CD4-positive, alpha-beta T cell treated with Interleukin-15 for 1 hour (primary cell): ENCODE measurements at regions not wholly inside any gene's neighbourhood (a gene's known extent, or its start where the extent isn't known, plus 50 kb on each side); places are given as distances from the start of the nearest gene placed in this dataset.

Experiments used
- DNase-seq: peaks from one replicate; pipeline ENCODE4 v3.0.0-alpha.2; 2020

DNA sequence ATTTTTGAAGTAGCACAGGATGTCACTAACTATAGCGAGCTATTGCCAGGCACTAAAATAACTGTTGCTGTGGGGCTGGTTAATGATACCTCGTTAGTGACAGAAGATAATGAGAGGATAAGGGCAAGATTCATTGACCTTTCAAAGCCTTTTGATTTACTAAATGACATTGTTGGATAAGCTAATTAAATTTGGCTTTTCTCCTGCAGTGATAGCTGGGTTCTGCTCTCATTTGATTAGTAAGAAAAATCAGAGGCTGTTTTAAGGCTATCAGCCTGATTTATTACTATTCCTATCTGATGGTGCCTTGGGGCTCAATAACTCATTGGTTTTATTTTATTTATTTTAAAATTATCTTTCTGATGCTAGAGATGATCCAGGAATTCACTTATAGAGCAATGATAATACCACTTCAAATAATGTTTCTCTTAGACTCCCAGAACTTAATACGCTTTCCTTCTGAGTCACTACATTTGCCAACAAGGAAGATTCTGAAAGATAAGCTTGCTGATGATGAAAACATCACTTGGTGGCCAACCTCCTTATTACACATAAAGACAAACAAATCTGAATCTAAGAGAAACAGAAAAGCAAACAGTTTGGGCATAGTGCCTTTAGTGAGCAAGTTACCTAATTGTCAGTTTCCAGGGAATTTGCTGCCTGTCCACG, 501.3 kb upstream of the ARGLU1 start:
- no peak for DNase-seq

GRCh38 chr13:107067381-107067780, 499.4 kb upstream of the ARGLU1 start:
- DNase-seq, result no peak

DNA sequence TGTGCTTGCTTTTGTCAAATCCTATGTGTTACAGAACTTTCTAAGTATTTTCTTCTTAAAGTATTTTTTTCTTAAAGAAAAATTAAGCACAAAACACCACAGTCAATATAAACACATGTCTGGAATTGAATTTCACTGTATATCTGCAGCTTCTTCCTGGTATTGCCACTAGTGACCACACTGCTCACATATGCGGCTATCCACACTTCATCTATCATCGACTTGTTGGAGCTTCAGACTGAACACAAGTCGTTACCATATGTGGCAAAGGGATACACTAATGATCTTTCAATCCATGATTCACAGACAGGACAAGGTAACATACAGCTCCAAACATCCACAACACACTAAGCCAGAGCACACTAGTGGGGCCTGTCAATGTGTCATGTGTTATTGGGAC, 498.4 kb upstream of the ARGLU1 start:
- no peak for DNase-seq

GRCh38 chr13:107065036-107065435, 497.1 kb upstream of the ARGLU1 start:
- DNase-seq, result no peak

DNA sequence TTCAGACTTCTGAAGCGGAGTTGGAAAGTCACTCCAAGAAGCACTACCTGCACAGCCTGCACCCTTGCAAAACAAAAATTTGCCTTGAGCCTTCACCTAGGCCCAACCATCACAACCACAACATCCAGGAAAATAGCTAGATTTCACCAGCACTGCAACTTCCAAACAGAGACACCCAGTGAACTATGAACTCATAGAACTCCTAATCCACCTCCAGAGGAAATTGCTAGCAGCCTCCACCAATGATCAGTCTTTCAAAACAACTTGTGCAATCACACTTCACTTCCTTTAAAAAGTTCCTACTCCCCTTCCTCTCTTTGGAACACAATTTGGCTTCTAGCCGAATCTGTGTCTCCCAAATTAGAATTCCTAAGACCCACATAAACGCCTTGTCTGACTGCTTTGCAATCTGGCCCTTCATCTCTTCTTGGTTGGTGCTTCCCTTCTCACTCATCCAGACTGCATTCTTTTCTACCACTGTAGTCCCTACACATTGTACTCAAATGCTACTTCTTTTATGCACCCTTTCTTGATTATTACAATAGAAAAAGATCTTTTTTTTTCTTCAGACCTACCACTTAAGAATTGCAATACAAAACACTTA, 489.2 kb upstream of the ARGLU1 start:
- DNase-seq, result no peak

DNA sequence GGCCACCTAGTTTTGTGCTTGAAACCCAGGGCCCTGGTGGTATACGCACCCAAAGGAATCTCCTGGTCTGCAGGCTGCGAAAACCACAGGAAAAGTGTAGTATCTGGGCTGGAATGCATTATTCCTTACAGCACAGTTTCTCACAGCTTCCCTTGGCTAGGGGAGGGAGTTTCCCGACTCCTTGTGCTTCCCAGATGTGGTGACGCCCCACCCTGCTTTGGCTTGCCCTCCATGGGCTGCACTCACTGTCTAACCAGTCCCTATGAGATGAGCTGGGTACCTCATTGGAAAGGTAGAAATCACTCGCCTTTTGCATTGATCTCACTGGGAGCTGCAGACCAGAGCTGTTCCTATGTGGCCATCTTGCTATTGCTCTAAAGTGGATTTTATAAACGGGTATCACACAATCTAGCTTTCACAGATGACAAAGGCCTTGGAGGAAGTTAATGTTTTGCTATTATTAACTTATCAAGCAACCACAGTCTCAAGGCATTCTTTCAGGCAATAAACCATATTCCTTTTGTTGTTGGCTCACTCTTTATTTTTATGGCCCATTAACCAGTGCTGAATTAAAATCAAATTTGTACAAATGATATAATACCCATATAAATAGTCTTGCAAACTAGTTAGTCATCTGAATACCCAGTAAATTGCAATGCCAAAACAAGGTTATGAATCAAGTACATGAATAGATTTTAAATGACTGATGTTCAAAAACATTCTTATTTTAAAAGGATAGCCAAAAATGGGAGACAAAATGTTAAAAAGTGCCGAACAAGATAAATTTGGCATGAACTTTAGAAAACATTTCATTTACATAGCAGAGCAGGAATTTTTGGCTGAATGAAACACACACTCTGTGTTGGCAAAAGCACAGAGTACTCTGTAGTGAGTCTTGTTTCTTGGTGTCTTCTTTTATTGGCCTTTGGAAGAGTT, 475.4 kb upstream of the ARGLU1 start:
- DNase-seq, result no peak

- no peak for DNase-seq
These were observed 467.8 kb upstream of the ARGLU1 start for GRCh38 chr13:107035778-107036177.

DNA sequence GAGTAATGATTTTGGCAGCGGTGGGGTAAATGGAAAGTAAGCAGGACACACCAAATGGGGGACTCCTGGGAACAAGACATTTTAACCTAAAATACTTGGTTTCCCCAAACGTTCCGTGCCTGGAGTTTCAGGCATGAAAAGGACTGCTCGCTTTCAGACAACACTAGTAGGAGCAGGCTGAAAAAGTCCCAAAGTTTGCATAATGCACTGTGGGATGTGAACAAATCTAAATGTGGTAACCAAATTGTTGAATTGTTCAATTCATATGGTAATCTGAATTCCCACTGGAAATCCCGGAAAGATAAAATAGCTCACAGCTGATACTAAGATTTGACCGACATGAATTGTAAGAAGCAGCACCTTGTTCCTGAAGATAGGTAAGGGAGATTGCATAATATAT, 467.2 kb upstream of the ARGLU1 start:
- no peak for DNase-seq

DNA sequence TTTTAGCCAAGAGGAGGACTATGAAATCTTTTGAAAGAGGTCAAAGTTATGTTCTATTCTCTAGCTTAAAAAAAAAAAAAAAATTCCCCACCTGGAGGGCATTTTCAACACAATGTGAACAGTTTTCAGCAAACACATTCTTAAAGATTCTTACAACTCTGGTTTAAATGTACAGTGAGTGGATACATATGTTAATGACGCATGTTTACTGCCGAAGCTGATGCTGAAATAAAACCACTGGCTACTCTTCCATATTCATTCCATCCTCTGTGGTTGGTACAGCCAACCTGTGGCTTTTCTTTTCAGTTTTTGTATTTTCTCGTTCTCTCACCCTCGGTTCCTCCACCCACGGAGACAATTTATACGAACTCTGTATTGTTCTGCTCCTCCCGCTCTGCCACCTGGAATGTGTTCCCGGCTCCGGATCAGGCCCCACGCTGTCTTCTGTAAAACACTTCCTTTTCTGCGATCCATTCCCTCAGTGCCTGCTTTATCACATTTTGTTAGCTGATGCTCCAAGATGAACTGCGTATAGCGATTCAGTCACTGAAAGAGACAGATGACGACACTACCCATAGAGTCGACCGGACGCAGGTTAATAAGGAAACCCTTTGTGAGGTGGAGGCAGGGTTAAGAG, 466.4 kb upstream of the ARGLU1 start:
- DNase-seq, result no peak

- no peak for DNase-seq
These were observed 463.8 kb upstream of the ARGLU1 start for GRCh38 chr13:107031716-107032115.

- DNase-seq, result no peak
These were observed 460.8 kb upstream of the ARGLU1 start for GRCh38 chr13:107028751-107029150.

DNA sequence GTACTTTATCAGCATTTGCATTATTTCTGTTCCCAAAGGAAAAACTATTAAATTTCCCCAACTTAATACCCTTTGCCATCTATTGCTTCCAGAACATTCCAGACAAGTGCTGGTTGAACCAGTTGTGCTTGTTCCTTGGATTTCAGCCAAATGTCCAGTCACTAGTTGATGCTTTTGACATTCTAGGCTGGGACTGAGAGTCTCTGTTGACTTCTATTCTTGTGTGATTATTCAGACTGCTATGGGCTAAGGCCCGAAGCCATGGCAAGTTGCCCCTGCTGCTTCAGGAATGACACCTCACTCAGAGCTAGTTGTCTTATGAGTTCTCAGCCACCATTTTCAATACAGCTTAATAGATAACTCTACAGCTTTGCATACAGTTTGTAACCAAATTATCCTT, 458.1 kb upstream of the ARGLU1 start:
- no peak for DNase-seq

DNA sequence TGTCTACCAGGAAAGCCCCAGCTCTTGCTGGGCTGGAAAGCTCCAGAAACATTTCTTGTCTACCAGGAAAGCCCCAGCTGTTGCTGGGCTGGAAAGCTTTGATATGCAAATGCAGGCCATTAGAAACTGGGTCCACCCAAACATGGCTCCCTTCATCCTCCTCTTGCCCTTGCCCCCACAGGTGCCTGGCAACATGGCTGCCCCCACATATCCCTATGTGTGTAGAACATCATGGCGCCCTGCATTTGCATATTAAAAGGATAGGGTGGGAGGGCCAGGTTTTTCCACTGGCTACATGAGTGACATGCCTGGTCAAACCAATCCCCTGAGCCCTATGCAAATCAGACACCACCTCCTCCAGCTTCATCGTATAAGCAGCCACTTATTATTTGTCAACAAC, 455.4 kb upstream of the ARGLU1 start:
- DNase-seq, result no peak

GRCh38 chr13:107020393-107020792, 452.5 kb upstream of the ARGLU1 start:
- no peak for DNase-seq

GRCh38 chr13:107018285-107018684, 450.3 kb upstream of the ARGLU1 start:
- no peak for DNase-seq

DNA sequence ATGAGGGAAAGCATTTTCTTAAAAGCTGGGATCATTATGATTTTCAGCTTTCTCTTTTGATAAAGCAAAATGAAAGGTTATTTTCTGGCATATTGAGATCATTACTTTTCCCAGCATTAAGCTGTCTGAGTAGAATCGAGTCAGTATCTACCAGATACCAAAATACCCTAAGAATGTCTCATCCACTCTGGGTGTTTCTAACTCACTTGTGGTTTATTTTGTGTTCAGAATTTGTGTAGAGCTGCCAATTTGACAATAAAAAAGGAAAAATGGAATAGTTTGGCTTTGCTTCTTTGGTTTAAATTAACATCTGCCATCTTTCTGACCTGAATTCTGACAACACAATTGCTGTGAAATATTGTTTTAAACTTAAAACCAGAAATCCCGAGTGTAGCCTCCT, 438.7 kb upstream of the ARGLU1 start:
- DNase-seq, result no peak

DNA sequence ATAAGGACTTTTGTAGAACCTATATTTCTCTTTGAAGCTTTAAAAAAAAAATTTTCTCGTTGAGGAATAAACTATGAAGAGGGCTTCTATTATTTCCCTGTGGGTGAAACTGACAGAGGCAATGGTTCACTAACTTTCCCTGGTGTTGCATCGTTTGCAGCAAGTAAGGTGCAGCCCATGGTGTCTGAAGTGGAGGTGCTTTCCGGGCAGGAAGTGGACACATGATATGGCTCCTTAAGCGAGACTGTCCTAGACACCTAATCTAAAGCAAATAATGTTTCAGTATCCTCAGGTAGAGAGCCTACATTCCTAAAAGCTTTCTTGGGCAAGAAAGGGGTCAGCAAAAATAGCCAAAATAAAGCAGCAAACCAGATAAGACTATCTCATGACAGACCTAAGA, 437.6 kb upstream of the ARGLU1 start:
- DNase-seq, result no peak

DNA sequence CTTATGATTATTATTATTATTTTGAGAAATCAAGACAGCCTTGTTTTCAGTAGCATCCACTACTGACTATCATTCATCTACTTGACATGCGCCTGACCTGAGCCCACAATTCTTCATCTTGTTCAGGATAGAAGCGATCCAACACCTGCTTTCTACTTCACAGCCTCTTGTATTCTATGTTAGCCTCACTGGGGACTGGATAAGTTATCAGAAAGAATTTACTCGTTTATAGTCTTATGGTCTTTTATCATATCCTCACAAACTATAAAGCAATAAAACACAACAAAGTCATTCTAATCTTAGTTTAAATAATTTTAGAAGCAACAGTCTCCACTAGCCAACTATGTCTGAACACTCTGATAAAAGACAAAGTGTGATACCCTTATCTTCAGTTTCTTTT, 436.0 kb upstream of the ARGLU1 start:
- DNase-seq, result no peak

DNA sequence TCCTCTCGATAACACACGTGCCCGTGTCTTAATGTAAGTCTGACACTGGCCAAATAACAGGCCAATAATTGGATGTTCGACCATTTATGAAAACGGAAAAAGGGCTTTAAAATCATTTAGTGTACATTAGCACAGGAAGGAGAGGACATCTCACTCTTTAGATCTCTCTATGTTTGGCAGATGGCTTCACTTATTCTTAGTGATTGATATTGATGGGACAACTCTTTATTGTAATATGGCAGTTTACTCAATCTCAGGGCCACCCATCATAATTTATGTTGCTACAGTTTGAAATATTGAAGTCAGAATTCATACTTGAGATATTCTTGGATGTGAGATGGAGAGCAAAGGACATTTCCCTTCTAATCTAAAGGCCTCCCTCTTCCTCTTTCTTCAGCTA, 430.7 kb upstream of the ARGLU1 start:
- no peak for DNase-seq

DNA sequence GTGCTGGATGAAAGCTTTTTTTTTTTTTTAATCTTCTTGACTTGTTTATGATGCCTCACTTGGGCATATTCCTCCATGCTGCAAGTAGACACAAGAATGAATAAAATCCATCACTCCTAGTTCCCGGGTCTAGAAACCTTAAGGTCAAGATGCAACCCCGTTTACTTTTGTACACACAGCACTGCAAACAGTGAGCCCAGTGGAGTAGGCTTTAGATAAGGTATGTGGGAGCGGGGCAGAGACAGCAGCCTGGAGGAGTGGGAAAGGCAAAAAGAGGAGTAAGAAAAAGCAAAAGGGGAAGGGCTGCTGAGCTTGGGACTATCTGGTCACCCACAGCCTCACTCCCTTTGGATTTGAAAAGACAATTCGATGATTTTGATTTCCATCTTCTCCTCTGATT, 429.8 kb upstream of the ARGLU1 start:
- no peak for DNase-seq

GRCh38 chr13:106996867-106997618, 429.1 kb upstream of the ARGLU1 start:
- DNase-seq, result no peak

- DNase-seq, result no peak
These were observed 422.7 kb upstream of the ARGLU1 start for GRCh38 chr13:106990594-106990993.

DNA sequence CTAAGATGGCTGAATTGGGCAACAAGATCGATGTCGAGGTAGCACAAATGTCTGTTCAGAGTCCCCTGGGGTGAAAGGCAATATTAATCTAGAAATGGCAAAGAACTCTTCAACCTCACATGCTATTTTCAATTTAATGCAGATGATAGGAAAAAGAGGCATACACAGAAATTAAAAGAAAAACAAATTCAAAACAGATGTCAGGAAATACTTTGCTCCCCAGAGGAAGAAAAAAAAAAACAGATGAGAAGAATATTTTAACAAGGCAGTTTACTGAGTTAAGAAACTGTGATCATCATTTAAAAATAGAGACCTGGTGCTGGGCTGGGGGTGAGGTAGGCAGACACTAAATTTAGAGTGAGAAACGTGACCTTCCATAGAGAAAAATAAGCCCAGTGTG, 421.9 kb upstream of the ARGLU1 start:
- DNase-seq, result no peak
